Mammary epithelial cell (primary cell): ENCODE measurements at regions not wholly inside any gene's neighbourhood (a gene's known extent, or its start where the extent isn't known, plus 50 kb on each side); places are given as distances from the start of the nearest gene placed in this dataset.

ENCODE experiments used
- EZH2 ChIP-seq: IDR thresholded peaks from 2 replicates; pipeline ENCODE4 v1.6.1; 2012; ENCODE audit warnings: low read length, inconsistent platforms, borderline replicate concordance
- TF ChIP-seq, protein P1 (sequence below), 2 donors: IDR thresholded peaks in 1 of 2; conservative IDR thresholded peaks in 1 of 2; 2 replicates each; pipeline ENCODE4 v1.5.1; 2011 to 2012; ENCODE audit warnings: inconsistent platforms in 2 of 2, low read length in 2 of 2, mild to moderate bottlenecking in 2 of 2, control low read depth in 1 of 2, low read depth in 1 of 2; ENCODE audit not compliant: insufficient read depth in 1 of 2; ENCODE audit errors: extremely low read depth in 1 of 2

DNA sequence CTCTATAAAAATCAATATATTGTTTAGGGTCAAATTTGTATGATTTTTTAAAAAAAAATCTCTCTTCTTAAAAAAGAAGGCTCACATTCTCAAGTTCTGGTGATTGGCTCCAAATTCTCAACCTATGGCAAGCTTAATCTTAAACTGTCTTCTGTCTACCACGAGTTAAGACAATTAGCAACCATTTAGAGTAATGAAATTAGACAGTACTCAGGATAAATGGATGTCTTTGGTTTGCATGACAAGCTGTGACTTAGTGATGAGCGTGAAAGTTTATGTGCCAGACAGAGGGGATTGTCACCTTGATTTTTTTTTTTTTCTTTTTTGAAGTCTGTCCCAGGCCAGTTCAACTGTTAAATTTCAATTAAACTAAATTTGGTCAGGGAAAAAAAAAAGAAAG is 1632.3 kb downstream of the MAT2B start:
- TF ChIP-seq EZH2, result no peak
- TF ChIP-seq, protein P1, sequence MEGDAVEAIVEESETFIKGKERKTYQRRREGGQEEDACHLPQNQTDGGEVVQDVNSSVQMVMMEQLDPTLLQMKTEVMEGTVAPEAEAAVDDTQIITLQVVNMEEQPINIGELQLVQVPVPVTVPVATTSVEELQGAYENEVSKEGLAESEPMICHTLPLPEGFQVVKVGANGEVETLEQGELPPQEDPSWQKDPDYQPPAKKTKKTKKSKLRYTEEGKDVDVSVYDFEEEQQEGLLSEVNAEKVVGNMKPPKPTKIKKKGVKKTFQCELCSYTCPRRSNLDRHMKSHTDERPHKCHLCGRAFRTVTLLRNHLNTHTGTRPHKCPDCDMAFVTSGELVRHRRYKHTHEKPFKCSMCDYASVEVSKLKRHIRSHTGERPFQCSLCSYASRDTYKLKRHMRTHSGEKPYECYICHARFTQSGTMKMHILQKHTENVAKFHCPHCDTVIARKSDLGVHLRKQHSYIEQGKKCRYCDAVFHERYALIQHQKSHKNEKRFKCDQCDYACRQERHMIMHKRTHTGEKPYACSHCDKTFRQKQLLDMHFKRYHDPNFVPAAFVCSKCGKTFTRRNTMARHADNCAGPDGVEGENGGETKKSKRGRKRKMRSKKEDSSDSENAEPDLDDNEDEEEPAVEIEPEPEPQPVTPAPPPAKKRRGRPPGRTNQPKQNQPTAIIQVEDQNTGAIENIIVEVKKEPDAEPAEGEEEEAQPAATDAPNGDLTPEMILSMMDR (conservative IDR thresholded peaks at IDR 0.05 in 1 of 2, IDR thresholded peaks at IDR 0.05 in 1 of 2; ENCODE audit: extremely low read depth in 1 of 2, insufficient read depth in 1 of 2, low read depth in 1 of 2, low read length in 2 of 2), result no peak
